ENCODE measurements at regions not wholly inside any gene's neighbourhood (a gene's known extent, or its start where the extent isn't known, plus 50 kb on each side); places are given as distances from the start of the nearest gene placed in this dataset.

GRCh38 chr19:31141301-31141700, 207.9 kb downstream of the TSHZ3 start:
- H3K4me2 ChIP-seq (ENCODE audit: insufficient read depth in 1 of 2, low read depth in 2 of 2, low read length in 2 of 2) = no peak overlapping the region
- H4K8ac ChIP-seq (ENCODE audit: extremely low read depth, insufficient read depth, low read length) = no peak overlapping the region
- H2BK12ac ChIP-seq (ENCODE audit: low read depth, low read length) = no peak overlapping the region
- no peaks in the 10 kb centered on the region for H3K4me1 ChIP-seq (replicated peaks in 1 of 4; ENCODE audit: control insufficient read depth in 3 of 4, insufficient read depth in 4 of 4, low read length in 3 of 4)
- WGBS, 2 experiments (ENCODE audit: extremely low coverage in 1 of 2, insufficient coverage in 1 of 2, insufficient read length in 1 of 2, insufficient replicate concordance in 2 of 2, low coverage in 1 of 2, low lambda C conversion rate in 2 of 2, missing lambda C conversion rate in 1 of 2) = 85% methylated on average over 3 of the region's 3 CpGs; no CpG with 5 or more reads in 1 of the 2 experiments
- H2BK5ac ChIP-seq (ENCODE audit: low read depth, low read length) = no peak overlapping the region
- no peak for FAIRE-seq
- H3K23ac ChIP-seq (ENCODE audit: insufficient read length) = no peak overlapping the region
- no peaks in the 10 kb centered on the region for H3K36me3 ChIP-seq (ENCODE audit: control insufficient read depth in 2 of 4, insufficient read depth in 4 of 4, low read length in 3 of 4)
- no peak overlapping the region for H3K4ac ChIP-seq (replicated peaks; ENCODE audit: insufficient read length, low read depth, low read length)
- H4K91ac ChIP-seq (replicated peaks; ENCODE audit: insufficient read length, low read length) = no peak overlapping the region
- H3K9me3 ChIP-seq (ENCODE audit: insufficient read depth in 2 of 2, low read depth in 1 of 2, low read length in 1 of 2) = no peaks in the 10 kb centered on the region
- no peak overlapping the region for H2BK15ac ChIP-seq (ENCODE audit: low read length)
- POLR2A ChIA-PET (ENCODE audit: partially characterized antibody) = no interaction called here
- H3K79me2 ChIP-seq (ENCODE audit: control insufficient read depth in 1 of 2, insufficient read depth in 2 of 2, low read length in 2 of 2) = no peaks in the 10 kb centered on the region
- H2BK120ac ChIP-seq (replicated peaks; ENCODE audit: low read depth, low read length) = no peak overlapping the region
- no peak overlapping the region for H2BK20ac ChIP-seq (ENCODE audit: low read length)
- no peak overlapping the region for H3K56ac ChIP-seq (replicated peaks; ENCODE audit: insufficient read length, low read depth, low read length)
- H3K27ac ChIP-seq (ENCODE audit: low read depth, low read length) = no peak overlapping the region
- no peak overlapping the region for H2AK5ac ChIP-seq (ENCODE audit: low read depth, low read length)
- DNase-seq (ENCODE audit: low read depth in 1 of 2, low spot score in 2 of 2) = no peak
- no peak overlapping the region for H3K18ac ChIP-seq (ENCODE audit: extremely low read depth, low read length)
- H4K5ac ChIP-seq (ENCODE audit: insufficient read length, low read depth, low read length) = no peak overlapping the region
- CTCF ChIA-PET (ENCODE audit: partially characterized antibody) = interaction anchor here (0.7 kb wide), 1 partner anchor 355 kb away, joined by 3 read pairs; no protein-coding TSS in a partner anchor
- no peak overlapping the region for H3K9ac ChIP-seq (replicated peaks in 1 of 4; ENCODE audit: extremely low read depth in 1 of 4, low read depth in 3 of 4, low read length in 3 of 4)
- no peaks in the 10 kb centered on the region for H3K23me2 ChIP-seq (ENCODE audit: low read depth, low read length)
- no peak overlapping the region for H3K14ac ChIP-seq (ENCODE audit: insufficient read length)
- no peaks in the 10 kb centered on the region for H3K79me1 ChIP-seq (ENCODE audit: low read depth, low read length)
- H3K4me3 ChIP-seq (ENCODE audit: extremely low read depth in 1 of 4, insufficient read depth in 2 of 4, low read depth in 3 of 4, low read length in 4 of 4) = no peak overlapping the region
- TF ChIP-seq SP1 (IDR thresholded peaks at IDR 0.05; ENCODE audit: low read depth, low read length) (no peak), BCL11A (IDR thresholded peaks at IDR 0.05; ENCODE audit: low read depth in 2 of 2, low read length in 2 of 2) (no peak), BRCA1 (IDR thresholded peaks at IDR 0.05; ENCODE audit: low read depth, low read length) (no peak), POU5F1 (IDR thresholded peaks at IDR 0.05; ENCODE audit: low read depth, low read length) (no peak), USF2 (IDR thresholded peaks at IDR 0.05; ENCODE audit: low read length) (no peak), MAX (IDR thresholded peaks at IDR 0.05) (no peak), RBBP5 (IDR thresholded peaks at IDR 0.05; ENCODE audit: borderline replicate concordance, low read depth, low read length) (no peak)
- H4K20me1 ChIP-seq (replicated peaks in 1 of 2; ENCODE audit: control insufficient read depth in 1 of 2, insufficient read depth in 2 of 2, low read length in 2 of 2) = no peaks in the 10 kb centered on the region
- H3K27me3 ChIP-seq (replicated peaks in 1 of 4; ENCODE audit: control insufficient read depth in 3 of 4, extremely low read depth in 1 of 4, insufficient read depth in 3 of 4, low read length in 3 of 4) = no peaks in the 10 kb centered on the region
- no peak overlapping the region for H2AFZ ChIP-seq (ENCODE audit: low read length)
